SH-SY5Y (cell line): ENCODE measurements at regions not wholly inside any gene's neighbourhood (a gene's known extent, or its start where the extent isn't known, plus 50 kb on each side); places are given as distances from the start of the nearest gene placed in this dataset.

ENCODE experiments used
- GATA2 ChIP-seq: IDR thresholded peaks from 2 replicates; pipeline ENCODE4 v1.6.1; 2011; ENCODE audit warnings: mild to moderate bottlenecking, low read depth, low read length
- GATA3 ChIP-seq: IDR thresholded peaks from 2 replicates; pipeline ENCODE4 v1.6.1; 2011; ENCODE audit warnings: low read depth, mild to moderate bottlenecking, low read length, moderate library complexity

- no peak for TF ChIP-seq GATA2
- TF ChIP-seq GATA3: no peak
These were observed 128.3 kb upstream of the KLHL29 start for GRCh38 chr2:23256643-23257042.
